ENCODE measurements at regions not wholly inside any gene's neighbourhood (a gene's known extent, or its start where the extent isn't known, plus 50 kb on each side); places are given as distances from the start of the nearest gene placed in this dataset.

DNA sequence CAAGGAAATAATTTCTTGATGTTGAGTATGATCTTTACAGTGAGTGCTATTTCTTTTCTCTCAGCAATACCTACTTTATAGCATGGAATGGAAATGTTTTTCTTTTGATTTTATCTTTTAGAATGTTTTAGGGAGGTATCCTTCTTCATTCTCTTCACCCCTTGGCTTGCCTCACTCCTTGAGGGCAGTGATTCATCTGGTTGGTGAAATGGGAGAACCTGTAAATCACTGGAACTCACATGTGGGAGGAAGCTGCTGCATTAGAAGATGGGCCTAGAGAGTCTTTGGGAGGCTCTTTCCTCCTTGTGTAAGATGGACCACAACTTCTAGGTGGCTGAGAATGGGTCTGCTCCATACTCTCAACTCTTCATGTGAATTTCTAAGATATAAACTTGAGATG is 244.8 kb upstream of the SYNCRIP start:
- Histone ChIP-seq H3T11ph (ENCODE audit: low read length) (no peak overlapping the region), H3K4ac (ENCODE audit: low read depth, low read length) (no peak overlapping the region), H3K9me3 (ENCODE audit: control insufficient read depth, low read depth, low read length) (no peaks in the 10 kb centered on the region), H4K91ac (ENCODE audit: insufficient read length, low read depth, low read length) (no peak overlapping the region), H4K8ac (replicated peaks; ENCODE audit: insufficient read length, low read depth, low read length) (no peak overlapping the region), H3K27ac (ENCODE audit: insufficient read length, low read depth, low read length) (no peak overlapping the region), H3K56ac (ENCODE audit: insufficient read length, low read depth, low read length) (no peak overlapping the region), H3K18ac (ENCODE audit: insufficient read length, low read depth, low read length) (no peak overlapping the region), H3K23me2 (ENCODE audit: insufficient read length, low read depth, low read length, poor library complexity, severe bottlenecking) (no peaks in the 10 kb centered on the region), H2AK5ac (ENCODE audit: insufficient read length, low read length) (no peak overlapping the region), H3K9ac (ENCODE audit: extremely low read depth, insufficient read length, low read length) (no peak overlapping the region), H2BK15ac (ENCODE audit: low read depth, low read length) (no peak overlapping the region), H2BK20ac (ENCODE audit: low read depth, low read length, poor library complexity, severe bottlenecking) (no peak overlapping the region), H2BK5ac (ENCODE audit: insufficient read length, low read length) (no peak overlapping the region), H2BK120ac (ENCODE audit: low read depth, low read length, poor library complexity, severe bottlenecking) (no peak overlapping the region), H3K4me2 (ENCODE audit: insufficient read depth, insufficient read length, low read length) (no peak overlapping the region), H3K79me1 (ENCODE audit: insufficient read depth, low read depth, low read length, poor library complexity, severe bottlenecking) (no peaks in the 10 kb centered on the region), H3K4me1 (ENCODE audit: insufficient read depth, low read length) (no peaks in the 10 kb centered on the region), H2BK12ac (ENCODE audit: insufficient read length, low read depth, low read length) (no peak overlapping the region), H3K23ac (ENCODE audit: insufficient read length, low read depth, low read length) (no peak overlapping the region), H3K14ac (ENCODE audit: insufficient read depth, low read length) (no peak overlapping the region), H4K20me1 (ENCODE audit: control insufficient read depth, insufficient read depth, insufficient read length) (no peaks in the 10 kb centered on the region), H4K5ac (ENCODE audit: insufficient read length, low read depth, low read length) (no peak overlapping the region), H3K79me2 (ENCODE audit: insufficient read depth, low read length) (no peaks in the 10 kb centered on the region), H3K27me3 (ENCODE audit: insufficient read depth, low read length) (no peaks in the 10 kb centered on the region), H2AFZ (ENCODE audit: low read length) (no peak overlapping the region)
- H3K4me1 Mint-ChIP-seq = peaks cover 6 to 8% of the 10 kb centered on the region in 2 experiments; a peak in 3 of 4 replicates
- TF ChIP-seq, protein P1, sequence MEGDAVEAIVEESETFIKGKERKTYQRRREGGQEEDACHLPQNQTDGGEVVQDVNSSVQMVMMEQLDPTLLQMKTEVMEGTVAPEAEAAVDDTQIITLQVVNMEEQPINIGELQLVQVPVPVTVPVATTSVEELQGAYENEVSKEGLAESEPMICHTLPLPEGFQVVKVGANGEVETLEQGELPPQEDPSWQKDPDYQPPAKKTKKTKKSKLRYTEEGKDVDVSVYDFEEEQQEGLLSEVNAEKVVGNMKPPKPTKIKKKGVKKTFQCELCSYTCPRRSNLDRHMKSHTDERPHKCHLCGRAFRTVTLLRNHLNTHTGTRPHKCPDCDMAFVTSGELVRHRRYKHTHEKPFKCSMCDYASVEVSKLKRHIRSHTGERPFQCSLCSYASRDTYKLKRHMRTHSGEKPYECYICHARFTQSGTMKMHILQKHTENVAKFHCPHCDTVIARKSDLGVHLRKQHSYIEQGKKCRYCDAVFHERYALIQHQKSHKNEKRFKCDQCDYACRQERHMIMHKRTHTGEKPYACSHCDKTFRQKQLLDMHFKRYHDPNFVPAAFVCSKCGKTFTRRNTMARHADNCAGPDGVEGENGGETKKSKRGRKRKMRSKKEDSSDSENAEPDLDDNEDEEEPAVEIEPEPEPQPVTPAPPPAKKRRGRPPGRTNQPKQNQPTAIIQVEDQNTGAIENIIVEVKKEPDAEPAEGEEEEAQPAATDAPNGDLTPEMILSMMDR (conservative IDR thresholded peaks at IDR 0.05) = no peak
- no peaks in the 10 kb centered on the region for H3K27me3 Mint-ChIP-seq (ENCODE audit: low read depth)
- H3K27ac Mint-ChIP-seq = no peak overlapping the region
- DNase-seq = no peak
- H3K36me3 Mint-ChIP-seq (ENCODE audit: insufficient read depth in 1 of 3, low read depth in 3 of 3) = peaks cover 0 to 8% (median 2%) of the 10 kb centered on the region in 3 experiments; a peak in 3 of 7 replicates
- no peak overlapping the region for H3K4me3 Mint-ChIP-seq
- H3K9me3 Mint-ChIP-seq = peaks cover 14% of the 10 kb centered on the region in 2 experiments
